HEK293T (cell line): ENCODE measurements at regions not wholly inside any gene's neighbourhood (a gene's known extent, or its start where the extent isn't known, plus 50 kb on each side); places are given as distances from the start of the nearest gene placed in this dataset.

Experiments used
- FOXA1 ChIP-seq: fragments of 450-650 bp; IDR thresholded peaks from 2 replicates; pipeline ENCODE4 v1.6.1; 2016; ENCODE audit warnings: mild to moderate bottlenecking
- FOXK2 ChIP-seq: fragments of 450-650 bp; IDR thresholded peaks from 2 replicates; pipeline ENCODE4 v1.6.1; 2016; ENCODE audit warnings: mild to moderate bottlenecking
- HDGF ChIP-seq: fragments of 450-650 bp; IDR thresholded peaks from 2 replicates; pipeline ENCODE4 v1.6.1; 2017; ENCODE audit warnings: antibody characterized with exemption, borderline replicate concordance
- ZNF384 ChIP-seq: fragments of 450-650 bp; IDR thresholded peaks from 2 replicates; pipeline ENCODE4 v1.6.1; 2016

GRCh38 chr6:166738386-166739116, 111.5 kb upstream of the RPS6KA2 start:
- TF ChIP-seq FOXA1: no peak
- TF ChIP-seq FOXK2: no peak
- no peak for TF ChIP-seq ZNF384
- TF ChIP-seq HDGF: no peak
